K562 (cell line): ENCODE measurements at regions not wholly inside any gene's neighbourhood (a gene's known extent, or its start where the extent isn't known, plus 50 kb on each side); places are given as distances from the start of the nearest gene placed in this dataset.

Source experiments
- ATAC-seq: fragments of 200-7000 bp; cut with Tn5 transposase; 3 replicates; pipeline ENCODE4 v1.9.1; 2020; ENCODE audit warnings: moderate library complexity
- BruUV-seq: library from RNA; stranded (reverse); fragments of 400-500 nt; replicated peaks from 2 replicates; lab custom pipeline; 2021; lab: Mats Ljungman, UMichigan
- CTCF ChIA-PET: fragments of 300-600 bp; formaldehyde crosslinking; extraction: SDS; loops from one replicate; lab custom pipeline; 2021; ENCODE audit warnings: low intra/inter-chr PET ratio; lab: Yijun Ruan, JAX
- POLR2A ChIA-PET: fragments of 300-600, 350-650 bp; sonication (Branson Sonifier 250); formaldehyde crosslinking; extraction: SDS; loops from one replicate; lab custom pipeline; 2021; ENCODE audit warnings: antibody characterized with exemption, inconsistent platforms; lab: Yijun Ruan, JAX
- DNase-seq, 4 experiments: peaks; one replicate each; pipeline versions ENCODE4 v3.0.0 to v3.0.0-alpha.2; 2011 to 2018; ENCODE audit warnings: low spot score in 3 of 4, mixed read lengths in 3 of 4; ENCODE audit errors: extremely low read depth in 1 of 4
- FAIRE-seq: peaks from 2 replicates; lab custom pipeline; 2011; peaks lifted over from hg19 to GRCh38; lab: Jason Lieb, UNC
- H2AFZ ChIP-seq: 2 replicates; pipeline ENCODE4 v1.6.0; 2011; ENCODE audit warnings: low read depth, low read length, control low read depth, inconsistent platforms
- H3K27ac ChIP-seq: fragments of 200-600 bp; 3 replicates; pipeline ENCODE4 v1.8.0; 2011; ENCODE audit warnings: low read depth, mild to moderate bottlenecking, control low read depth, inconsistent platforms, low read length, moderate library complexity, mixed read lengths; ENCODE audit errors: extremely low read depth
- H3K27me3 ChIP-seq, 2 experiments: fragments of 300-600 bp in 1 of 2; 2 replicates in 1 of 2; 3 replicates in 1 of 2; pipeline versions ENCODE4 v1.6.0 to v1.8.0; 2011; ENCODE audit warnings: inconsistent platforms in 2 of 2, low read length in 2 of 2, mild to moderate bottlenecking in 1 of 2, mixed read lengths in 1 of 2, moderate library complexity in 1 of 2; ENCODE audit not compliant: control insufficient read depth in 2 of 2, insufficient read depth in 2 of 2
- H3K36me3 ChIP-seq: fragments of 300-600 bp; 3 replicates; pipeline ENCODE4 v1.8.0; 2011; ENCODE audit warnings: mild to moderate bottlenecking, low read length, inconsistent platforms; ENCODE audit not compliant: control insufficient read depth, insufficient read depth
- H3K4me1 ChIP-seq, 2 experiments: fragments of 200-600 bp in 1 of 2; replicated peaks in 1 of 2; 2 replicates in 1 of 2; 3 replicates in 1 of 2; pipeline versions ENCODE4 v1.5.1 to v1.8.0; 2011; ENCODE audit warnings: inconsistent platforms in 2 of 2, low read length in 2 of 2, mild to moderate bottlenecking in 1 of 2, mixed read lengths in 1 of 2, moderate library complexity in 1 of 2; ENCODE audit not compliant: control insufficient read depth in 2 of 2, insufficient read depth in 2 of 2
- H3K4me2 ChIP-seq: 2 replicates; pipeline ENCODE4 v1.6.1; 2011; ENCODE audit warnings: low read length, control low read depth, inconsistent platforms, mixed read lengths; ENCODE audit not compliant: insufficient read depth
- H3K4me3 ChIP-seq: fragments of 200-600 bp; sonication (generic), shearing (Covaris generic); 2 replicates; pipeline ENCODE4 v1.5.1; 2016; ENCODE audit warnings: control low read depth, inconsistent platforms
- H3K79me2 ChIP-seq: fragments of 200-600 bp; 3 replicates; pipeline ENCODE4 v1.8.0; 2011; ENCODE audit warnings: low read length, inconsistent platforms; ENCODE audit not compliant: control insufficient read depth, insufficient read depth
- H3K9ac ChIP-seq, 2 experiments: 2 replicates each; pipeline versions ENCODE4 v1.6.0 to v1.6.1; 2011; ENCODE audit warnings: low read depth in 2 of 2, low read length in 2 of 2, control low read depth in 1 of 2, inconsistent platforms in 1 of 2, mild to moderate bottlenecking in 1 of 2, mixed read lengths in 1 of 2; ENCODE audit not compliant: insufficient read depth in 1 of 2
- H3K9me1 ChIP-seq: one replicate; pipeline ENCODE4 v1.6.0; 2011; ENCODE audit warnings: inconsistent platforms, mild to moderate bottlenecking, low read length, moderate library complexity; ENCODE audit not compliant: control insufficient read depth, insufficient read depth
- H3K9me3 ChIP-seq: replicated peaks from 2 replicates; pipeline ENCODE4 v1.5.1; 2011; ENCODE audit warnings: low read depth, low read length, inconsistent platforms; ENCODE audit not compliant: control insufficient read depth, insufficient read depth
- H4K20me1 ChIP-seq: replicated peaks from 2 replicates; pipeline ENCODE4 v1.6.1; 2011; ENCODE audit warnings: low read length, inconsistent platforms, mixed read lengths; ENCODE audit not compliant: control insufficient read depth, insufficient read depth
- ARID2 ChIP-seq: fragments of 450-650 bp; IDR thresholded peaks from 2 replicates; pipeline ENCODE4 v1.6.1; 2017; ENCODE audit warnings: antibody characterized with exemption, mild to moderate bottlenecking
- EZH2 ChIP-seq: IDR thresholded peaks from 2 replicates; pipeline ENCODE4 v1.6.1; 2012; ENCODE audit warnings: low read depth, mild to moderate bottlenecking, inconsistent platforms, low read length, borderline replicate concordance
- GABPA ChIP-seq: fragments of 200-800 bp; sonication (Bioruptor generic); conservative IDR thresholded peaks from 2 replicates; pipeline ENCODE4 v1.6.1; 2016; ENCODE audit warnings: low read depth, missing genetic modification characterization, missing compliant biosample characterization
- MTA2 ChIP-seq: fragments of 450-650 bp; IDR thresholded peaks from 2 replicates; pipeline ENCODE4 v1.6.1; 2016; ENCODE audit warnings: low read depth
- PURB ChIP-seq: sonication (generic); formaldehyde crosslinking; IDR thresholded peaks from 2 replicates; pipeline ENCODE4 v1.9.0; 2021; ENCODE audit warnings: low read depth, mild to moderate bottlenecking, missing genetic modification reagents
- SMARCA4 ChIP-seq: fragments of 450-650 bp; IDR thresholded peaks from 2 replicates; pipeline ENCODE4 v1.6.1; 2016
- ZBED1 ChIP-seq: IDR thresholded peaks from 2 replicates; pipeline ENCODE4 v1.6.1; 2014
- ZKSCAN1 ChIP-seq: fragments of 150-350 bp; IDR thresholded peaks from 2 replicates; pipeline ENCODE4 v1.6.1; 2016; ENCODE audit warnings: low read depth, low read length
- ZNF124 ChIP-seq: sonication (generic); formaldehyde crosslinking; IDR thresholded peaks from 2 replicates; pipeline ENCODE4 v1.8.1; 2022; ENCODE audit warnings: missing genetic modification reagents
- WGBS: fragments of 100-300 bp; shearing (Covaris generic); methylation state at CpG from one replicate; pipeline ENCODE4 v1.1.6; 2016; ENCODE audit warnings: low coverage, mixed read lengths; ENCODE audit not compliant: insufficient coverage; ENCODE audit errors: missing lambda C conversion rate; 5-methylcytosine and 5-hydroxymethylcytosine counted together
- in situ Hi-C: fragments of 300-500 bp; cut with MboI; formaldehyde crosslinking; loops from 4 replicates; pipeline ENCODE4 v1.15.0; 2018; ENCODE audit warnings: inconsistent platforms, mixed read lengths
- intact Hi-C: fragments of 100-400 bp; cut with micrococcal nuclease; formaldehyde crosslinking; loops from 2 replicates; pipeline ENCODE4 v1.14.2; 2022

GRCh38 chr1:65688215-65688566 is 104.5 kb upstream of the PDE4B start:
- Histone ChIP-seq H3K4me1 (peaks cover 0 to 11% of the 10 kb centered on the region in 2 experiments; a peak in 2 of 5 replicates), H3K36me3 (no peaks in the 10 kb centered on the region), H3K4me2 (peak overlapping the region; percentile 50), H2AFZ (no peak overlapping the region), H3K27ac (no peak overlapping the region), H3K27me3 (no peaks in the 10 kb centered on the region), H3K4me3 (no peak overlapping the region), H3K9me3 (no peaks in the 10 kb centered on the region), H3K9ac (no peak overlapping the region), H3K9me1 (no peaks in the 10 kb centered on the region), H3K79me2 (no peaks in the 10 kb centered on the region), H4K20me1 (no peaks in the 10 kb centered on the region)
- ATAC-seq (no peak), DNase-seq (no peak), FAIRE-seq (no peak)
- WGBS, result 55% methylated on average over 4 of the region's 4 CpGs
- POLR2A ChIA-PET, result interaction anchor here (0.6 to 1.6 kb wide), 7 partner anchors 9 to 268 kb away, joined by 3 to 7 read pairs (median 3); partner anchors contain the start of genes LEPR and LEPROT
- intact Hi-C loops, result loop anchor here (5.0 kb wide), 1 partner anchor 861 kb away; no protein-coding TSS in a partner anchor
- in situ Hi-C loops, result loop anchor here (5.0 kb wide), 2 partner anchors 476 to 621 kb away; no protein-coding TSS in a partner anchor
- TF ChIP-seq ZNF124 (no peak), SMARCA4 (0 out of 2 replicates have a peak, but pooled peaks have one; percentile 5), GABPA (tag) (0 out of 2 replicates have a peak, but pooled peaks have one; percentile 3)
- no TSS peak for BruUV-seq
- CTCF ChIA-PET, result interaction anchor here (1.5 to 2.2 kb wide), 4 partner anchors 257 to 625 kb away, joined by 6 to 21 read pairs (median 8); no protein-coding TSS in a partner anchor

- POLR2A ChIA-PET, result no interaction called here
- no peak overlapping the region for H3K4me3 ChIP-seq
- in situ Hi-C loops, result loop anchor here (5.0 kb wide), 2 partner anchors 477 to 622 kb away; no protein-coding TSS in a partner anchor
- intact Hi-C loops, result loop anchor here (5.0 kb wide), 1 partner anchor 862 kb away; no protein-coding TSS in a partner anchor
- no peak overlapping the region for H2AFZ ChIP-seq
- DNase-seq, result peak in 1 of 4 experiments; percentile 24
- no peaks in the 10 kb centered on the region for H3K9me1 ChIP-seq
- no peaks in the 10 kb centered on the region for H4K20me1 ChIP-seq
- H3K27me3 ChIP-seq, result no peaks in the 10 kb centered on the region
- no peaks in the 10 kb centered on the region for H3K9me3 ChIP-seq
- CTCF ChIA-PET, result no interaction called here
- peak; percentile 31; the same call in 2 of the 3 replicates for ATAC-seq
- H3K4me2 ChIP-seq, result no peak overlapping the region
- TF ChIP-seq ZKSCAN1, result no peak
- no peak for TF ChIP-seq ARID2
- TF ChIP-seq ZBED1, result no peak
- TF ChIP-seq PURB, result no peak
- no peak for TF ChIP-seq MTA2
- no peak for TF ChIP-seq EZH2
- no peak overlapping the region for H3K27ac ChIP-seq
- H3K9ac ChIP-seq, result no peak overlapping the region
- H3K79me2 ChIP-seq, result no peaks in the 10 kb centered on the region
- no TSS peak for BruUV-seq
- peaks cover 0 to 11% of the 10 kb centered on the region in 2 experiments; a peak in 2 of 5 replicates for H3K4me1 ChIP-seq
- no peaks in the 10 kb centered on the region for H3K36me3 ChIP-seq
- no peak for FAIRE-seq
- 25% methylated on average over 3 of the region's 3 CpGs for WGBS
These were observed 103.8 kb upstream of the PDE4B start for GRCh38 chr1:65688848-65689247.
